Upper lobe of right lung (tissue), 1 donor: ENCODE measurements at regions not wholly inside any gene's neighbourhood (a gene's known extent, or its start where the extent isn't known, plus 50 kb on each side); places are given as distances from the start of the nearest gene placed in this dataset.
"Not testable (repeated sequence)": the region's sequence is repeated elsewhere in the genome, so short reads cannot be mapped to it uniquely, and the experiment has no call there.

Source experiments
- ATAC-seq: fragments of 200-7000 bp; cut with Tn5 transposase; one replicate; pipeline ENCODE4 v1.9.1; 2020; ENCODE audit warnings: mild to moderate bottlenecking, moderate library complexity
- DNase-seq: peaks from one replicate; pipeline ENCODE4 v3.0.0-alpha.2; 2020
- H3K27ac ChIP-seq: fragments of 200-600 bp; one replicate; pipeline ENCODE4 v1.8.0; 2022
- H3K27me3 ChIP-seq: fragments of 200-600 bp; one replicate; pipeline ENCODE4 v1.8.0; 2022; ENCODE audit warnings: mild to moderate bottlenecking
- H3K36me3 ChIP-seq: fragments of 200-600 bp; one replicate; pipeline ENCODE4 v1.8.0; 2022
- H3K4me1 ChIP-seq: fragments of 200-600 bp; one replicate; pipeline ENCODE4 v1.8.0; 2022
- H3K4me3 ChIP-seq: fragments of 200-600 bp; one replicate; pipeline ENCODE4 v1.8.0; 2022; ENCODE audit warnings: mild to moderate bottlenecking
- H3K9me3 ChIP-seq: fragments of 200-600 bp; one replicate; pipeline ENCODE4 v1.8.0; 2022
- intact Hi-C: fragments of 100-400 bp; cut with DNase I; formaldehyde crosslinking; loops from one replicate; pipeline ENCODE4 v1.11.0; 2022
- TF ChIP-seq, protein P1 (sequence below): fragments of 200-600 bp; IDR thresholded peaks from one replicate; pipeline ENCODE4 v1.8.0; 2022; ENCODE audit warnings: antibody characterized with exemption
- donor health status: DM: no; HTN: yes; CAD: no; lungs with severe emphysema.

DNA sequence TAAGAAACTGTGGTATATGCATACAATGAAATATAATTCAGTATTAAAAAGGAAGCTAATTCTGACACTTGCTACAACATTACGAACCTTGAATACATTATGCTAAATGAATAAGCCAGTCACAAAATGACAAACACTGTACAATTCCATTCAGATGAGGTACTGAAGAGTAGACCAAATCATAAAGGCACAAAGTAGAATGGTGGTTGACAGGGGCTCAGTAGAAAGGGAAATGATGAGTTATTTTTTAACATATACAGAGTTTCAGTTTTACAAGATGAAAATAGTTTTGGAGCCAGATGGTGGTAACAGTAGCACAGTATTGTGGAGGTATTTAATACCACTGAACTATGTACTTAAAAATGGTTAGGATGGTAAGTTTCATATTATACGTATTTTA is 254.6 kb upstream of the RBMS3 start:
- Histone ChIP-seq H3K4me3 (no peak overlapping the region), H3K9me3 (no peaks in the 10 kb centered on the region), H3K27ac (no peak overlapping the region), H3K27me3 (no peaks in the 10 kb centered on the region), H3K36me3 (no peaks in the 10 kb centered on the region), H3K4me1 (no peaks in the 10 kb centered on the region)
- intact Hi-C loops = no loop called here
- DNase-seq (no peak), ATAC-seq (no peak)
- TF ChIP-seq, protein P1, sequence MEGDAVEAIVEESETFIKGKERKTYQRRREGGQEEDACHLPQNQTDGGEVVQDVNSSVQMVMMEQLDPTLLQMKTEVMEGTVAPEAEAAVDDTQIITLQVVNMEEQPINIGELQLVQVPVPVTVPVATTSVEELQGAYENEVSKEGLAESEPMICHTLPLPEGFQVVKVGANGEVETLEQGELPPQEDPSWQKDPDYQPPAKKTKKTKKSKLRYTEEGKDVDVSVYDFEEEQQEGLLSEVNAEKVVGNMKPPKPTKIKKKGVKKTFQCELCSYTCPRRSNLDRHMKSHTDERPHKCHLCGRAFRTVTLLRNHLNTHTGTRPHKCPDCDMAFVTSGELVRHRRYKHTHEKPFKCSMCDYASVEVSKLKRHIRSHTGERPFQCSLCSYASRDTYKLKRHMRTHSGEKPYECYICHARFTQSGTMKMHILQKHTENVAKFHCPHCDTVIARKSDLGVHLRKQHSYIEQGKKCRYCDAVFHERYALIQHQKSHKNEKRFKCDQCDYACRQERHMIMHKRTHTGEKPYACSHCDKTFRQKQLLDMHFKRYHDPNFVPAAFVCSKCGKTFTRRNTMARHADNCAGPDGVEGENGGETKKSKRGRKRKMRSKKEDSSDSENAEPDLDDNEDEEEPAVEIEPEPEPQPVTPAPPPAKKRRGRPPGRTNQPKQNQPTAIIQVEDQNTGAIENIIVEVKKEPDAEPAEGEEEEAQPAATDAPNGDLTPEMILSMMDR = no peak

DNA sequence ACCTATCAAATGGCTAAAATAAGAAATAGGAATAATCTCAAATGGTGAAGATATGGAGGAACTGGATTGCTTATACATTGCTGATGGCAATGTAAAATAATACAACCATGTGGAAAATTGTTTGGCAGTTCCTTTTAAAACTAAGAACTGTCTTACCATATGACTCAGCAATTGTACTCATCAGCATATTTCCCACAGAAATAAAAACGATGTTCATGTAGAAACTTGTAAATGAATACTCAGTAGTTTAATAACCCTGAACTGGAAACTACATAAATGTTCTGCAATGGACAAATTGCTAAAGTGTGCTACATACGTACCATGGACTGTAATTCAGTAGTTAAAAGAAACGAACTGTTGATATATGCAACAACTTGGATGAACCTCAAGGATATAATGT is 253.9 kb upstream of the RBMS3 start:
- TF ChIP-seq, protein P1 = no peak
- no peaks in the 10 kb centered on the region for H3K4me1 ChIP-seq
- H3K27ac ChIP-seq = no peak overlapping the region
- no peak overlapping the region for H3K4me3 ChIP-seq
- no peaks in the 10 kb centered on the region for H3K27me3 ChIP-seq
- DNase-seq (no peak), ATAC-seq (no peak)
- intact Hi-C loops = no loop called here
- H3K9me3 ChIP-seq = no peaks in the 10 kb centered on the region
- H3K36me3 ChIP-seq = no peaks in the 10 kb centered on the region

DNA sequence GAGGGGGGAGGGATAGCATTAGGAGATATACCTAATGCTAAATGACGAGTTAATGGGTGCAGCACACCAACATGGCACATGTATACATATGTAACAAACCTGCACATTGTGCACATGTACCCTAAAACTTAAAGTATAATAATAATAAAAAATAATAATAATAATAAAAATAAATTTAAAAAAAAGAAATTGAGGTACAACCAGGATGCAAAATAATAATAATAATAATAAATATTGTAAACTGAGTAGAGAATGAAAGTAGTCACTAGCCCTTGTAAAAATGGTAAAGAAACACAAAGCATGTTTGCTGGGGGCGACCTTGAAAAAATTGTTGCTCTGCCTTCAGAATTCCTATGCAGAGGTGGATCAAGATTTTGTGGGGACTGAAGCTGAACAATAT is 249.7 kb upstream of the RBMS3 start:
- H3K36me3 ChIP-seq, H3K27ac ChIP-seq, H3K4me1 ChIP-seq, H3K27me3 ChIP-seq, H3K9me3 ChIP-seq, H3K4me3 ChIP-seq, ATAC-seq, DNase-seq, intact Hi-C loops: not testable (repeated sequence)

DNA sequence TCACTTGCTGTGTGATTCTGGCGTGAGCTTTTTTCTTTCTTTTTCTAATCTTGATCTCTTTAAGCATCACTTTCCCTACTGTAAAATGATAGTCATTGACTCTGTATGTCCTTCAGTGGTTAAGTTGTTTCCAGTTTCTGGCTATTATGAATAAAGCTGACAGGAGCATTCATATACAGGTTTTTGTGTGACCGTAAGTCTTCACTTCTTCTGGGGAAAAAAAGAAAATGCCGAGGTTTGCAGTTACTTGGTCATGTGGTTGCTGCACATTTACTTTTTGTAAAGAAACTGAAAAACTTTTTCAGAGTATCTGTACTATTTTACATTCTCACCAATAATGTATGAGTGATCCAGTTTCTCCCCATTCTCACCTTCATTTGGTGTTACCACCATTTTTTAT is 247.4 kb upstream of the RBMS3 start:
- ATAC-seq = no peak
- Histone ChIP-seq H3K4me3 (no peak overlapping the region), H3K4me1 (no peaks in the 10 kb centered on the region), H3K27me3 (no peaks in the 10 kb centered on the region), H3K27ac (no peak overlapping the region), H3K36me3 (no peaks in the 10 kb centered on the region), H3K9me3 (no peaks in the 10 kb centered on the region)
- no peak for DNase-seq
- TF ChIP-seq, protein P1 = no peak
- intact Hi-C loops = no loop called here

DNA sequence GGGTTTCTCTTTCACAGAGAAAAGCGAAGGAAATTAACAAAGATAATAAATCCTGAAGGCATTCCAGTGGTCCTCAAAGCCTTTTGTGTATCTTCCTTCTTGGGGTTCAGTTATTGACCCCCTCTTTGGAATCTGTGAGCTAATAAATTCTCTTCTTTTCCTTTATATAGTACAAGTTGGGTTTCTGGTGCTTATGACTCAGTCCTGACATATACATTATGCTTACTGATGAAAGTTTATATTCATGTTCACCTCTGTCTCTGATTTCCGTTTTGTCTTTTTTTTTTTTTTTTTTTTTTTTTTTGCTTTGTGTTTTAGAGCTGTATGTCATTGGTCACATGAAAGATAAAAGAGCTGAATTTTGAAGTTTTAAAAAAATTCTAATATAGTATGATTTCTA is 230.7 kb upstream of the RBMS3 start:
- no peaks in the 10 kb centered on the region for H3K9me3 ChIP-seq
- intact Hi-C loops = no loop called here
- H3K4me3 ChIP-seq = no peak overlapping the region
- no peak overlapping the region for H3K27ac ChIP-seq
- H3K36me3 ChIP-seq = no peaks in the 10 kb centered on the region
- no peaks in the 10 kb centered on the region for H3K4me1 ChIP-seq
- TF ChIP-seq, protein P1 = no peak
- ATAC-seq (no peak), DNase-seq (no peak)
- H3K27me3 ChIP-seq = no peaks in the 10 kb centered on the region

DNA sequence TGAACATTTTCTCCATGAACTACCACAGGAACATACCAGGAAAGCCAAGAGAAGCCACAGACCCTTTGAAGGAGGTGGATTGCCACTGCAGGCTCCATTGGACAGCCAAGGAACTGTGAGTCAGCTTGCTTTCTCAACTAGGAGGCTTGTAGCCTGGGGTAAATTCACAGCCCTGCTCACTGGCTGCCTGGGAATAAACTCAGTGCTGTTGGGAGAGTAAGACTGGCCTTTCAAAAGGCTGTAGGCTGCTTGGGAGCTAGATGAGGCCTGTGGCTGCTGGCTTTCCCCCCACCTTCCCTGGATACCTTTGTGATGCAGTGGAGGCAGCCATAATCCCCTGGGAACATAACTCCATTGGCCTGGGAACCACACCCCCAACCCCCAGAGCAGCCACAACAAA is 223.5 kb upstream of the RBMS3 start:
- ATAC-seq (no peak), DNase-seq (no peak)
- H3K9me3 ChIP-seq = no peaks in the 10 kb centered on the region
- H3K4me3 ChIP-seq = no peak overlapping the region
- intact Hi-C loops = no loop called here
- H3K27ac ChIP-seq = no peak overlapping the region
- TF ChIP-seq, protein P1 = no peak
- H3K27me3 ChIP-seq = no peaks in the 10 kb centered on the region
- no peaks in the 10 kb centered on the region for H3K4me1 ChIP-seq
- no peaks in the 10 kb centered on the region for H3K36me3 ChIP-seq
